Ovary (tissue), 3 donors: ENCODE measurements at regions not wholly inside any gene's neighbourhood (a gene's known extent, or its start where the extent isn't known, plus 50 kb on each side); places are given as distances from the start of the nearest gene placed in this dataset.

Experiments used
- CTCF ChIP-seq, 3 donors: fragments of 450-650 bp in 2 of 3; fragments of 200-600 bp in 1 of 3; IDR thresholded peaks; one replicate each; pipeline versions ENCODE4 v1.5.1 to v1.8.0; 2016 to 2022; ENCODE audit warnings: antibody characterized with exemption in 3 of 3, mild to moderate bottlenecking in 1 of 3
- EP300 ChIP-seq: sonication (generic); formaldehyde crosslinking; IDR thresholded peaks from one replicate; pipeline ENCODE4 v1.6.1; 2017; ENCODE audit warnings: antibody characterized with exemption
- POLR2A ChIP-seq: fragments of 450-650 bp; IDR thresholded peaks from one replicate; pipeline ENCODE4 v1.6.1; 2017; ENCODE audit warnings: antibody characterized with exemption, mild to moderate bottlenecking, moderate library complexity
- donor health status: DM: no; HTN: no; CAD: no.

GRCh38 chr10:43971981-43972380 lies 323.3 kb upstream of the ZNF32 start:
- no peak for TF ChIP-seq CTCF (IDR thresholded peaks at IDR 0.05)
- TF ChIP-seq POLR2A = no peak
- TF ChIP-seq EP300 = no peak
